H1 (cell line): ENCODE measurements at regions not wholly inside any gene's neighbourhood (a gene's known extent, or its start where the extent isn't known, plus 50 kb on each side); places are given as distances from the start of the nearest gene placed in this dataset.

Experiments
- CTCF ChIA-PET: fragments of 300-600 bp; sonication (Branson Sonifier 250); formaldehyde crosslinking; loops from one replicate; lab custom pipeline; 2021; ENCODE audit not compliant: partially characterized antibody; lab: Charles Lee
- POLR2A ChIA-PET: fragments of 300-600 bp; sonication (Branson Sonifier 250); formaldehyde crosslinking; loops from one replicate; lab custom pipeline; 2021; ENCODE audit warnings: inconsistent platforms; ENCODE audit not compliant: partially characterized antibody; lab: Charles Lee
- DNase-seq, 2 experiments: peaks; one replicate each; pipeline versions ENCODE4 v3.0.0 to v3.0.0-alpha.2; 2010 to 2022; ENCODE audit warnings: low spot score in 2 of 2, low read depth in 1 of 2, mixed read lengths in 1 of 2
- FAIRE-seq: peaks from 2 replicates; lab custom pipeline; 2011; peaks lifted over from hg19 to GRCh38; lab: Jason Lieb, UNC
- H2AFZ ChIP-seq: 2 replicates; pipeline ENCODE4 v1.8.1; 2012; ENCODE audit warnings: low read length, inconsistent platforms
- H2AK5ac ChIP-seq: 2 replicates; pipeline ENCODE4 v1.6.1; 2013; ENCODE audit warnings: low read depth, low read length
- H2BK120ac ChIP-seq: replicated peaks from 2 replicates; pipeline ENCODE3; 2013; ENCODE audit warnings: low read depth, low read length, inconsistent platforms
- H2BK12ac ChIP-seq: 2 replicates; pipeline ENCODE4 v1.6.1; 2013; ENCODE audit warnings: low read depth, low read length
- H2BK15ac ChIP-seq: 2 replicates; pipeline ENCODE4 v1.6.1; 2013; ENCODE audit warnings: low read length
- H2BK20ac ChIP-seq: 2 replicates; pipeline ENCODE4 v1.6.1; 2013; ENCODE audit warnings: low read length
- H2BK5ac ChIP-seq: 2 replicates; pipeline ENCODE4 v1.6.1; 2013; ENCODE audit warnings: low read depth, low read length
- H3K14ac ChIP-seq: 2 replicates; pipeline ENCODE4 v1.6.1; 2013; ENCODE audit warnings: inconsistent platforms; ENCODE audit not compliant: insufficient read length
- H3K18ac ChIP-seq: 2 replicates; pipeline ENCODE4 v1.6.1; 2013; ENCODE audit warnings: low read length; ENCODE audit errors: extremely low read depth
- H3K23ac ChIP-seq: 2 replicates; pipeline ENCODE4 v1.6.1; 2013; ENCODE audit warnings: inconsistent platforms; ENCODE audit not compliant: insufficient read length
- H3K23me2 ChIP-seq: 2 replicates; pipeline ENCODE4 v1.6.1; 2013; ENCODE audit warnings: low read depth, low read length
- H3K27ac ChIP-seq: 2 replicates; pipeline ENCODE4 v1.6.1; 2011; ENCODE audit warnings: low read depth, low read length, inconsistent platforms
- H3K27me3 ChIP-seq, 4 experiments: replicated peaks in 1 of 4; 1 replicate in 1 of 4; 2 replicates in 3 of 4; pipeline versions ENCODE4 v1.6.1 to v1.8.1; 2011 to 2013; ENCODE audit warnings: low read length in 3 of 4, mild to moderate bottlenecking in 3 of 4, inconsistent platforms in 2 of 4, mixed read lengths in 2 of 4, moderate library complexity in 1 of 4; ENCODE audit not compliant: control insufficient read depth in 3 of 4, insufficient read depth in 3 of 4; ENCODE audit errors: extremely low read depth in 1 of 4
- H3K36me3 ChIP-seq, 4 experiments: 2 replicates each; pipeline versions ENCODE4 v1.6.1 to v1.8.1; 2011 to 2013; ENCODE audit warnings: mild to moderate bottlenecking in 4 of 4, low read length in 3 of 4, moderate library complexity in 2 of 4, control low read depth in 1 of 4, inconsistent platforms in 1 of 4; ENCODE audit not compliant: insufficient read depth in 4 of 4, control insufficient read depth in 2 of 4
- H3K4ac ChIP-seq: replicated peaks from 2 replicates; pipeline ENCODE3; 2013; ENCODE audit warnings: low read length, low read depth, mixed read lengths, inconsistent platforms; ENCODE audit not compliant: insufficient read length
- H3K4me1 ChIP-seq, 4 experiments: replicated peaks in 1 of 4; 1 replicate in 1 of 4; 2 replicates in 3 of 4; pipeline versions ENCODE4 v1.6.1 to v1.8.1; 2011 to 2013; ENCODE audit warnings: low read length in 3 of 4, inconsistent platforms in 2 of 4, mixed read lengths in 1 of 4; ENCODE audit not compliant: insufficient read depth in 4 of 4, control insufficient read depth in 3 of 4
- H3K4me2 ChIP-seq, 2 experiments: 2 replicates each; pipeline versions ENCODE4 v1.6.1 to v1.8.1; 2011 to 2013; ENCODE audit warnings: low read depth in 2 of 2, low read length in 2 of 2, control low read depth in 1 of 2, inconsistent platforms in 1 of 2, mild to moderate bottlenecking in 1 of 2; ENCODE audit not compliant: insufficient read depth in 1 of 2
- H3K4me3 ChIP-seq, 4 experiments: fragments of 200-600, 300-600 bp in 1 of 4; sonication (generic), shearing (Covaris generic), sonication (Bioruptor Twin) in 1 of 4; 2 replicates each; pipeline versions ENCODE4 v1.5.1 to v1.8.1; 2011 to 2016; ENCODE audit warnings: low read length in 4 of 4, low read depth in 3 of 4, control low read depth in 2 of 4, inconsistent platforms in 2 of 4, mild to moderate bottlenecking in 2 of 4, mixed read lengths in 1 of 4, moderate library complexity in 1 of 4; ENCODE audit not compliant: insufficient read depth in 2 of 4; ENCODE audit errors: extremely low read depth in 1 of 4
- H3K56ac ChIP-seq: replicated peaks from 2 replicates; pipeline ENCODE3; 2013; ENCODE audit warnings: low read depth, mild to moderate bottlenecking, mixed read lengths, low read length, inconsistent platforms; ENCODE audit not compliant: insufficient read length
- H3K79me1 ChIP-seq: 2 replicates; pipeline ENCODE4 v1.6.1; 2013; ENCODE audit warnings: low read depth, low read length, control low read depth
- H3K79me2 ChIP-seq, 2 experiments: 2 replicates each; pipeline versions ENCODE4 v1.6.1 to v1.8.1; 2012 to 2013; ENCODE audit warnings: low read length in 2 of 2, mild to moderate bottlenecking in 2 of 2, inconsistent platforms in 1 of 2; ENCODE audit not compliant: insufficient read depth in 2 of 2, control insufficient read depth in 1 of 2
- H3K9ac ChIP-seq, 4 experiments: replicated peaks in 1 of 4; 1 replicate in 1 of 4; 2 replicates in 3 of 4; pipeline versions ENCODE4 v1.6.1 to v1.8.1; 2011 to 2013; ENCODE audit warnings: low read depth in 3 of 4, low read length in 3 of 4, control low read depth in 2 of 4, mild to moderate bottlenecking in 2 of 4, moderate library complexity in 2 of 4, inconsistent platforms in 1 of 4; ENCODE audit errors: extremely low read depth in 1 of 4
- H3K9me3 ChIP-seq, 2 experiments: 2 replicates each; pipeline versions ENCODE4 v1.6.1 to v1.8.1; 2012 to 2013; ENCODE audit warnings: mild to moderate bottlenecking in 2 of 2, moderate library complexity in 2 of 2, control low read depth in 1 of 2, inconsistent platforms in 1 of 2, low read depth in 1 of 2, low read length in 1 of 2, mixed read lengths in 1 of 2; ENCODE audit not compliant: insufficient read depth in 2 of 2
- H4K20me1 ChIP-seq, 2 experiments: replicated peaks in 1 of 2; 2 replicates each; pipeline versions ENCODE3 to v1.8.1; 2011 to 2013; ENCODE audit warnings: inconsistent platforms in 2 of 2, low read length in 2 of 2, mild to moderate bottlenecking in 1 of 2; ENCODE audit not compliant: insufficient read depth in 2 of 2, control insufficient read depth in 1 of 2
- H4K5ac ChIP-seq: 2 replicates; pipeline ENCODE4 v1.6.1; 2013; ENCODE audit warnings: low read length, low read depth, mixed read lengths, inconsistent platforms; ENCODE audit not compliant: insufficient read length
- H4K8ac ChIP-seq: 2 replicates; pipeline ENCODE4 v1.8.0; 2013; ENCODE audit warnings: mild to moderate bottlenecking, moderate library complexity, low read length, inconsistent platforms; ENCODE audit not compliant: insufficient read depth; ENCODE audit errors: extremely low read depth
- H4K91ac ChIP-seq: replicated peaks from 2 replicates; pipeline ENCODE3; 2013; ENCODE audit warnings: low read length, mixed read lengths, inconsistent platforms; ENCODE audit not compliant: insufficient read length
- CEBPB ChIP-seq: IDR thresholded peaks from 2 replicates; pipeline ENCODE4 v1.6.1; 2012; ENCODE audit warnings: low read depth, low read length
- GABPA ChIP-seq: IDR thresholded peaks from 2 replicates; pipeline ENCODE4 v1.6.1; 2011; ENCODE audit warnings: mild to moderate bottlenecking, low read length, moderate library complexity, borderline replicate concordance; ENCODE audit not compliant: insufficient read depth
- RBBP5 ChIP-seq: IDR thresholded peaks from 2 replicates; pipeline ENCODE4 v1.7.1; 2012; ENCODE audit warnings: low read depth, mild to moderate bottlenecking, inconsistent platforms, low read length, moderate library complexity, borderline replicate concordance
- RNF2 ChIP-seq: fragments of 200-900, 300-1000 bp; sonication (generic); IDR thresholded peaks from 2 replicates; pipeline ENCODE4 v1.7.1; 2016; ENCODE audit warnings: borderline replicate concordance, low read depth, mild to moderate bottlenecking, antibody characterized with exemption, low read length; ENCODE audit not compliant: poor library complexity, severe bottlenecking; ENCODE audit errors: missing control alignments
- SP1 ChIP-seq: IDR thresholded peaks from 2 replicates; pipeline ENCODE4 v1.6.1; 2011; ENCODE audit warnings: low read depth, low read length
- TAF7 ChIP-seq: optimal IDR thresholded peaks from 2 replicates; pipeline ENCODE3; 2011; ENCODE audit warnings: low read depth, mild to moderate bottlenecking, inconsistent platforms, low read length, moderate library complexity, borderline replicate concordance
- TCF12 ChIP-seq: IDR thresholded peaks from 2 replicates; pipeline ENCODE4 v1.6.1; 2011; ENCODE audit warnings: low read depth, mild to moderate bottlenecking, low read length
- TEAD4 ChIP-seq: IDR thresholded peaks from 2 replicates; pipeline ENCODE4 v1.6.1; 2012; ENCODE audit warnings: low read depth, low read length, inconsistent platforms, mixed read lengths
- YY1 ChIP-seq: IDR thresholded peaks from 2 replicates; pipeline ENCODE4 v1.6.1; 2011; ENCODE audit warnings: low read depth, mild to moderate bottlenecking, low read length
- ZNF274 ChIP-seq: IDR thresholded peaks from 2 replicates; pipeline ENCODE4 v1.7.0; 2012; ENCODE audit warnings: low read length, borderline replicate concordance; ENCODE audit errors: extremely low read depth
- WGBS, 2 experiments: shearing (Covaris generic) in 1 of 2; methylation state at CpG; one replicate each; pipeline versions ENCODE4 v1.1.6 to v1.1.7; 2013 to 2015; ENCODE audit warnings: low lambda C conversion rate in 2 of 2, mixed read lengths in 2 of 2, inconsistent platforms in 1 of 2, low coverage in 1 of 2, missing lambda C conversion rate in 1 of 2; ENCODE audit not compliant: insufficient replicate concordance in 2 of 2, insufficient coverage in 1 of 2, insufficient read length in 1 of 2; ENCODE audit errors: extremely low coverage in 1 of 2, missing lambda C conversion rate in 1 of 2; 5-methylcytosine and 5-hydroxymethylcytosine counted together

GRCh38 chr18:43774497-43774896 is 497.2 kb upstream of the SYT4 start:
- WGBS, 2 experiments = 84% methylated on average over 5 of the region's 5 CpGs; no CpG with 5 or more reads in 1 of the 2 experiments
- H2BK120ac ChIP-seq = no peak overlapping the region
- peak overlapping the region; percentile 52 for H3K56ac ChIP-seq
- peaks cover 0 to 2% of the 10 kb centered on the region in 2 experiments; a peak in 1 of 4 replicates for H3K9me3 ChIP-seq
- H2BK20ac ChIP-seq = no peak overlapping the region
- no peak overlapping the region for H3K4me3 ChIP-seq
- no peak overlapping the region for H3K23ac ChIP-seq
- peak overlapping the region; percentile 83 for H4K5ac ChIP-seq
- TF ChIP-seq TEAD4 (no peak), TCF12 (no peak), RNF2 (no peak), RBBP5 (no peak), YY1 (no peak), CEBPB (no peak), TAF7 (no peak), GABPA (no peak), ZNF274 (no peak), SP1 (no peak)
- TF ChIP-seq, all 59 proteins: peak for 0
- Histone ChIP-seq H3K4me2 (no peak overlapping the region), H3K18ac (no peak overlapping the region), H3K79me1 (no peaks in the 10 kb centered on the region), H3K79me2 (no peaks in the 10 kb centered on the region), H2BK12ac (no peak overlapping the region), H3K36me3 (no peaks in the 10 kb centered on the region; a peak in 1 of 8 replicates), H2AFZ (peak overlapping the region; percentile 11; the same call in 1 of the 2 replicates), H4K20me1 (no peaks in the 10 kb centered on the region), H3K9ac (no peak overlapping the region), H2BK5ac (no peak overlapping the region; the same call in 1 of the 2 replicates), H4K8ac (no peak overlapping the region), H3K23me2 (no peaks in the 10 kb centered on the region), H3K27me3 (no peaks in the 10 kb centered on the region), H2BK15ac (no peak overlapping the region), H3K27ac (no peak overlapping the region), H2AK5ac (no peak overlapping the region), H3K14ac (no peak overlapping the region), H3K4me1 (no peaks in the 10 kb centered on the region; a peak in 1 of 7 replicates), H3K4ac (no peak overlapping the region), H4K91ac (peak overlapping the region; percentile 22)
- FAIRE-seq (no peak), DNase-seq (peak in 1 of 2 experiments; percentile 19)
- CTCF ChIA-PET = no interaction called here
- POLR2A ChIA-PET = no interaction called here
